ENCODE measurements at regions not wholly inside any gene's neighbourhood (a gene's known extent, or its start where the extent isn't known, plus 50 kb on each side); places are given as distances from the start of the nearest gene placed in this dataset.

GRCh38 chr3:162641317-162641716 is 1144.7 kb downstream of the OTOL1 start:
- no peak for TF ChIP-seq CEBPZ (IDR thresholded peaks at IDR 0.05; ENCODE audit: low read depth, low read length)
- TF ChIP-seq CTCF (IDR thresholded peaks at IDR 0.05 in 2 of 3, conservative IDR thresholded peaks at IDR 0.05 in 1 of 3; ENCODE audit: control insufficient read depth in 2 of 3, extremely low read depth in 1 of 3, insufficient read depth in 1 of 3, low read depth in 3 of 3, low read length in 3 of 3) = no peak
- TF ChIP-seq REST (IDR thresholded peaks at IDR 0.05; ENCODE audit: low read depth, low read length) = no peak
- TF ChIP-seq ASH2L (IDR thresholded peaks at IDR 0.05; ENCODE audit: borderline replicate concordance, low read depth) = no peak
- no peak for TF ChIP-seq JUND (IDR thresholded peaks at IDR 0.05; ENCODE audit: low read depth, low read length)
- TF ChIP-seq RAD21 (IDR thresholded peaks at IDR 0.05; ENCODE audit: insufficient read depth, low read depth, low read length) = no peak
- no peak for TF ChIP-seq PBX3 (IDR thresholded peaks at IDR 0.05; ENCODE audit: insufficient replicate concordance, low read depth, low read length)
- no peak for TF ChIP-seq ESRRA (IDR thresholded peaks at IDR 0.05; ENCODE audit: low read length)
- TF ChIP-seq LARP7 (IDR thresholded peaks at IDR 0.05) = no peak
